ENCODE measurements at regions not wholly inside any gene's neighbourhood (a gene's known extent, or its start where the extent isn't known, plus 50 kb on each side); places are given as distances from the start of the nearest gene placed in this dataset.

DNA sequence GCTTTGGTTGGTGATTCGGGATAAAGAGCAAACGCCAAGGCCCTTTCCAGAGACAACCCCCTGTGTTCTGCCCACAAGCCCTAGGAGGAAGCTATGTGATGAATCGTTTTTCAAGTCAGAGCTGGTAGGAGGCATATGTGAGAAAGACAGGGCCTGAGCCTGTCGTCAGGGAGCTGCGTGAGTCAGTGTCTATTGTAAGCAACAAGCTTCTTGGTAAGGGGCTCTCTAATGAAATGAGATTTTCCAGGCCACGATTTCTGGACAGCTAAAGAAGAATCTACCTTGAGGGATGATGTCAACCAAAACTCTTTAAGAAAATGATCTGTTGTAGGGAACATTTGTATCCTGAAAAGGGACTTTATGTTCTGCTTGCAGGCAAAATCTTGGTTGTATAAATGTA, 318.9 kb upstream of the IL12A start:
- BruUV-seq (replicated peaks): no TSS peak
- no peaks in the 10 kb centered on the region for H3K27me3 ChIP-seq (ENCODE audit: control insufficient read depth in 2 of 2, insufficient read depth in 2 of 2, low read length in 2 of 2)
- ATAC-seq: no peak
- FAIRE-seq: no peak
- no peaks in the 10 kb centered on the region for H3K4me1 ChIP-seq (replicated peaks in 1 of 2; ENCODE audit: control insufficient read depth in 2 of 2, insufficient read depth in 2 of 2, low read length in 2 of 2)
- no peak overlapping the region for H2AFZ ChIP-seq (ENCODE audit: low read depth, low read length)
- H4K20me1 ChIP-seq (replicated peaks; ENCODE audit: control insufficient read depth, insufficient read depth, low read length): no peaks in the 10 kb centered on the region
- H3K9me3 ChIP-seq (replicated peaks; ENCODE audit: control insufficient read depth, insufficient read depth, low read depth, low read length): no peaks in the 10 kb centered on the region
- no peak overlapping the region for H3K4me3 ChIP-seq
- H3K9me1 ChIP-seq (ENCODE audit: control insufficient read depth, insufficient read depth, low read length): no peaks in the 10 kb centered on the region
- no peak for DNase-seq (ENCODE audit: extremely low read depth in 1 of 4, low spot score in 3 of 4)
- intact Hi-C loops (cut with micrococcal nuclease): no loop called here
- TF ChIP-seq JUN (IDR thresholded peaks at IDR 0.05; ENCODE audit: borderline replicate concordance, low read depth, low read length): no peak
- TF ChIP-seq JUN (CRISPR knock-in tag; IDR thresholded peaks at IDR 0.05; ENCODE audit: borderline replicate concordance): no peak
- no peak overlapping the region for H3K27ac ChIP-seq (ENCODE audit: extremely low read depth, low read depth, low read length)
- no peak overlapping the region for H3K9ac ChIP-seq (ENCODE audit: insufficient read depth in 1 of 2, low read depth in 2 of 2, low read length in 2 of 2)
- 0% methylated on average over 6 of the region's 6 CpGs for WGBS (ENCODE audit: insufficient coverage, low coverage, missing lambda C conversion rate)
- no peak overlapping the region for H3K4me2 ChIP-seq (ENCODE audit: insufficient read depth, low read length)
- CTCF ChIA-PET (ENCODE audit: low intra/inter-chr PET ratio): no interaction called here
- POLR2A ChIA-PET: no interaction called here
- H3K36me3 ChIP-seq (ENCODE audit: control insufficient read depth, insufficient read depth, low read length): no peaks in the 10 kb centered on the region
- no peaks in the 10 kb centered on the region for H3K79me2 ChIP-seq (ENCODE audit: control insufficient read depth, insufficient read depth, low read length)
- in situ Hi-C loops (cut with MboI): no loop called here

DNA sequence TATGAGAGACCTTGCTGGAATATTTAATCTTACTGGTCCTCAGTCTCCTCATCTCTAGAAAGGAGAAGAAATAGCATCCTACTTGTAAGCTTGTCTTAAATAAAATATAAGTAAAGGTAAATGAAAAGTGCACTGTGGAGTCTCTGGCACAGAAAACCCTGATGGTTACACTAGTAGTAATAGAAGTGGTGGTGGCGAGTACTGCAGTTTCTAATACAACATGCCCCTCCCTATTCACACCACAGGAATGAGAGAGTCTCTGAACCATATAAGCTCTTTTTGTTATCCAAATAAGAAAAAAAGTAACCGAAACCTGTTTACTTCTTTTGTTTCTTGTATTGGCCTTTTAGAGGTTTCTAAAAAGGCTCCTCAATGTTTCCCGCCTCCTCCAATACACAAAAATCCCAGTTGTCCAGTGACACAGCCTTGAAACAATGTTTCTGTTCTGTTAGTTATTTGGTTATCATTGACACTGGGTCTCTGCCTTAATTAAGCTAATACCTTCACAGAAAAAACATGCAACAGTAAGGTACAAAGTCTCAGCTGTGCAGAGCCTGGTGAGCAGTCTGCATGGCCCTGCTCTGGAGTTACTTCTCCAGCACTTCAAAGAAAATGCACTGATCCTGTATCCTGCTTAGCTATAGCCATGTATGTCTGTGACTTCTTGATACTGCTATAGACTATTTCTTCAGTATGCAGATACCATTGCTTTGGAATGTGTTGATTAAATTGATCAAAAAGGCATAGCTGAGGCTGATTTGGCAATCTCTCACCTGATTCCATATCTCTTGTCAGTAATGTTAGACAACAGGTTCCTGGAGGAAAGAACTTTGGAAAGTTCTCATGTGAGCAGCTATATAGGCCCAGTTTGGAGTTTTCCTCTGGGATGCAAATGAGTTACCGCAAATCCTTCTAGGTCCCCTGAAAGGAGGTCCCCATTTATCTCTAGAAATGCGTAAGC, 315.6 kb upstream of the IL12A start:
- FAIRE-seq (no peak), ATAC-seq (no peak), DNase-seq (ENCODE audit: extremely low read depth in 1 of 4, low spot score in 3 of 4) (no peak)
- Histone ChIP-seq H3K27me3 (ENCODE audit: control insufficient read depth in 2 of 2, insufficient read depth in 2 of 2, low read length in 2 of 2) (no peaks in the 10 kb centered on the region), H2AFZ (ENCODE audit: low read depth, low read length) (no peak overlapping the region), H3K9me3 (replicated peaks; ENCODE audit: control insufficient read depth, insufficient read depth, low read depth, low read length) (no peaks in the 10 kb centered on the region), H3K4me1 (replicated peaks in 1 of 2; ENCODE audit: control insufficient read depth in 2 of 2, insufficient read depth in 2 of 2, low read length in 2 of 2) (no peaks in the 10 kb centered on the region), H3K4me2 (ENCODE audit: insufficient read depth, low read length) (no peak overlapping the region), H3K9me1 (ENCODE audit: control insufficient read depth, insufficient read depth, low read length) (no peaks in the 10 kb centered on the region), H3K79me2 (ENCODE audit: control insufficient read depth, insufficient read depth, low read length) (no peaks in the 10 kb centered on the region), H3K9ac (ENCODE audit: insufficient read depth in 1 of 2, low read depth in 2 of 2, low read length in 2 of 2) (no peak overlapping the region), H3K4me3 (no peak overlapping the region), H3K36me3 (ENCODE audit: control insufficient read depth, insufficient read depth, low read length) (no peaks in the 10 kb centered on the region), H3K27ac (ENCODE audit: extremely low read depth, low read depth, low read length) (no peak overlapping the region), H4K20me1 (replicated peaks; ENCODE audit: control insufficient read depth, insufficient read depth, low read length) (no peaks in the 10 kb centered on the region)
- CTCF ChIA-PET (ENCODE audit: low intra/inter-chr PET ratio): no interaction called here
- intact Hi-C loops (cut with micrococcal nuclease) (no loop called here), in situ Hi-C loops (cut with MboI) (no loop called here)
- 0% methylated on average over 5 of the region's 5 CpGs for WGBS (ENCODE audit: insufficient coverage, low coverage, missing lambda C conversion rate)
- POLR2A ChIA-PET: no interaction called here
- TF ChIP-seq ZNF583 (CRISPR knock-in tag; IDR thresholded peaks at IDR 0.05) (no peak), TAF15 (IDR thresholded peaks at IDR 0.05; ENCODE audit: low read depth, low read length) (no peak), NCOR1 (IDR thresholded peaks at IDR 0.05) (no peak), ADNP (tag; IDR thresholded peaks at IDR 0.05) (no peak), PURB (CRISPR knock-in tag; IDR thresholded peaks at IDR 0.05; ENCODE audit: low read depth) (no peak), ARID2 (IDR thresholded peaks at IDR 0.05) (no peak), BMI1 (IDR thresholded peaks at IDR 0.05; ENCODE audit: low read length) (no peak), TFAM (CRISPR knock-in tag; conservative IDR thresholded peaks at IDR 0.05) (no peak)
- no TSS peak for BruUV-seq (replicated peaks)
